ENCODE measurements at regions not wholly inside any gene's neighbourhood (a gene's known extent, or its start where the extent isn't known, plus 50 kb on each side); places are given as distances from the start of the nearest gene placed in this dataset.
"Not testable (repeated sequence)": the region's sequence is repeated elsewhere in the genome, so short reads cannot be mapped to it uniquely, and the experiment has no call there.

DNA sequence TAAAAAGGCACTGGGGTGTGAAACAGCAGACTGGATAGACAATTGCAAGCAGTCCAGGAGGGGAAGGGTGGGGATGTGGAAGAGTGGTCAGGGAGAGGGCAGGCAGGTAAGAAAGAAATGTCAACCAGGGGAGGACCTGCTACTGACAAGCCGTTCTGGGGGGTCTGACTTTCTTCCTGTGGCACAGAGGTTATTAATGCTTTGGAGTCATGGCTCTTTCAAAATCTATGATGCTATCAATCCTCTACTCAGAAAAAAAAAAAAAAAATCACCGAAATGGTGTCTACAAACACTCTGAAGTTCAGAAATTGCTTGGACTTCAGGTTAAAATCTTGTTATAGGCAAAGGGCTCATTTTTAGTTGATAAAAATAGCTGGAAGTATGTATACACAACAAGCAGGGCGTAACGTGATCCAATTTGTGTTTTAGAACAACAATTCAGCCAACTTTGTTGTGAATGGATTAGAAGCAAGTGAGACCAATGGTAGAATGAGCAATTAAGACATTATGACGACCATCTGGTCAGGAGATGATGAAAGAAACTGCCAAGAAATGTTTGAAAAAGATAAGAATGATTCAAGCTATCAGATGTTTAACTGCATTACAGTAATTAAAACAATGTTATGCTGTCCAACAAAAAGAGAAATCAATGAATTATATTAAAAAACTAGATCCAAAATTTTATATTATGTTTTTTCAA lies 255.2 kb downstream of the DEPDC1B start:
- no peak for DNase-seq (ENCODE audit: low read depth)

DNA sequence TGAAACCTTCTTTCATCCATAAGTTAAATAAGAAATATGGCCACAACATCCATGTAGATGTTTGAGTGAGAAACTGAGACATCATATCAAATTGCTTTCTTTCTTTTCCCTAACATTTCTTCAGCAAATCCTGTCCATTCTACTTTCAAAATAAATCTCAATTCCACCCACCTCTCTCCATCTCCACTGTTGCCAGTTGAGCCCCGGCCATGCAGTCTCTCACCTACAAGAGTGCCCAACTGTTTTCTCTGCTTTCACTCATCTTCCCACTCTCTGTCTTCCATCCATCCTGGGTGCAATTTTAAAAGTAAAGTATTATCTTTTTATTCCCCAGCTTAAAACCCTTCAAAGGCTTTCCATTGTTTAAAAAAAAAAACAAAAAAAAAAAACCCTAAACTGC lies 260.4 kb downstream of the DEPDC1B start:
- DNase-seq (ENCODE audit: low read depth): no peak

DNA sequence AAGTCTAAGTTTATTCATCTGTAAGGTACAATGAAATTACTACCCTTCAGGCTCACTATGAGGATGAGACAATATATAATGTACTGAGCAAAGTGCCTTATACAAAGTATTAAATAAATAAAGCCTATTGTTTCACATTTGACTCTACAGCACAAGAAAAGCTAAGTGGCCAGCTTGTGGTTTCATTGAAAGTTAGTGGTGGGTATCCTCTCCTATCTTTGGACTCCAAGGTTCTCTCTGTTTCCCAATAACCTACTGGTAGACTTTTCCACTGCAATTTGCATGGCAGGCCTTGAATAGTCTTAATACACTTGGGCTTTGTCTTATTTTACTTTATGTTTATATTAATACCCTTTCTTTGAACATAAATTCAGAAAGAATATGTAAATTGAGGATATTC lies 262.7 kb downstream of the DEPDC1B start:
- DNase-seq (ENCODE audit: low read depth): no peak

DNA sequence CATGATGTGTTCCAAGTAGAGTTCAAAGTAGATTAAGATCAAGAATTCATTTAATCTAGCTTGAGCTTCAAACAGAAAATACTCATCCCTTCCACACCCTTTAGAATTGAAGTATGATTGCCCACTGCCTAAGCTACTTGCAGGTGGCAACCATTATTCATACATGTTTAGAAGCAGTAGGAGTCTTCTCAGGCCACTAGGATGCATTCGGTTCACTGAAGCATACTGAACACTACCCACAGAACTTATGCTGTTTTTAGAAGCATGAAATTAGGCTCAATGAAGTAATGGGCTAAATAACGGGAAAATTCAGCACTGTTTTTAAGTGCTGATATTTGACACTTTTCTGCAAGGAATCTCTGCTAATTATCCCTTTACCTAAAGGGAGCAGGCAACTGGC lies 263.4 kb downstream of the DEPDC1B start:
- DNase-seq (ENCODE audit: low read depth): no peak

DNA sequence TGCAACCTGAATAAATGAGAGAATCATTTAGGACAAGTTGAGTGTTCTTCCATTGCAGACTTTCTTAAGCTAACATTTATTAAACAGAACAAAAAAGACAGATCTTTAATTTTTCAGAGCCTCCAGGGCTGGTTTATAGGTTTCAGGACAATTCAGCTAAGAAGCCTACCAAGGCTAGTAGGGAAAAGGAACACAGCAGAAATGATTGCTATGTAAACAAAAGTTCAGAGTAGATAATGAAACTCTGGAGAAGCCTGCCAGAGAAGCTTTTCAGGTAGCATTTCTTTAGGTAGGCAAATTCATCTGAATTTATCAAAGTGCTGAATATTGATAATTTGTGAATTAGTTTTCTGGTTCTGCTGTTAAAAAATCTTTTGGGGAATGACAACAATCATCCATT lies 264.2 kb downstream of the DEPDC1B start:
- no peak for DNase-seq (ENCODE audit: low read depth)

DNA sequence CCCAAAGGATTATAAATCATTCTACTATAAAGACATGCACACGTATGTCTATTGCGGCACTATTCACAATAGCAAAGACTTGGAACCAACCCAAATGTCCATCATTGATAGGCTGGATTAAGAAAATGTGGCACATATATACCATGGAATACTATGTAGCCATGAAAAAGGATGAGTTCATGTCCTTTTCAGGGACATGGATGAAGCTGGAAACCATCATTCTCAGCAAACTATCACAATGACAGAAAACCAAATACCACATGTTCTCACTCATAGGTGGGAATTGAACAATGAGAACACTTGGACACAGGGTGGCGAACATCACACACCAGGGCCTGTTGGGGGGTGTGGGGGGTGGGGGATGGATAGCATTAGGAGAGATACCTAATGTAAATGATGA lies 273.8 kb downstream of the DEPDC1B start:
- not testable (repeated sequence) for DNase-seq (ENCODE audit: low read depth)

DNA sequence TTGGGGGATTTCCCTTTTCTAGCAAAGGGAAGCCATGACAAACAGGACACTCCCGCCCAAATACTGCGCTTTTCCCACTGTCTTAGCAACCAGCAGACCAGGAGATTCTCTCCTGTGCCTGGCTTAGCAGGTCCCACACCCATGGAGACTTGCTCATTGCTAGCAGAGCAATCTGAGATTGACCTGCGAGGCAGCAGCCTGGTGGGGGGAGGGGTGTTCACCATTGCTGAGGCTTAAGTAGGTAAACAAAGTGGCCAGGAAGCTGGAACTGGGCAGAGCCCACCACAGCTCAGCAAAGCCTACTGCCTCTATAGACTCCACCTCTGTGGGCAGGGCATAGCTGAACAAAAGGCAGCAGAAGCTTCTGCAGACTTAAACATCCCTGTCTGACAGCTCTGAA lies 279.2 kb downstream of the DEPDC1B start:
- not testable (repeated sequence) for DNase-seq (ENCODE audit: low read depth)

DNA sequence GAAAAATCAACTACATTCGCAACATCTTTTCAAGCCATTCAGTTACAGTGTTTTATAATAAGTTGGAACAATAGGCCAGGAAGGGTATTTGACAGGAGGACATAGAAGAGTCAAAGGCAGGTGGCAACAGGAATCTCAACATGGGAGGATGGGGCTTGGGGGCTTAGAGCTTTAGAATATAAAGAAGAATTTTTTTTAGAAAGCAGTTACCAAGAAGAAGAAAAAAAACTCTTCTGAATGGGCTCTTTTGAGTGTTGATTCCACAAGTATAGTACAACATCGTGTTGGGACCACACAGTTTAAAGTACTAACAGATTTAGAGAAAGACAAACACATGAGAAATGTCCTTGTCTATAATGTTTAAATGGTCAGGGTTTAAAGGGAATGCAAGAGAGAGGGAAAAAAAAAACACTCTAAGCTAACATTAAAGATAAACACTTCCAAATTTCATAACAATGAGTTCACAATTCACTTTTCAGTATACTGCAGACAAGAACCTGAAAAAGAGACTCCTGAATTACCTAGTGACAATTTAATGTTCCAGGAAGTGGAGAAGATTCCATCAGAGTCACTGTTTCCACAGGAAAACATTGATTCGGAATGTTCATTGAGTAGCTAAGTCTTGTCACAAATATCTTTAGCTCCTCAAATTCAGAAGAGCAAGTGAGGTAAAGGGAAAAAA lies 282.3 kb downstream of the DEPDC1B start:
- DNase-seq (ENCODE audit: low read depth): no peak

DNA sequence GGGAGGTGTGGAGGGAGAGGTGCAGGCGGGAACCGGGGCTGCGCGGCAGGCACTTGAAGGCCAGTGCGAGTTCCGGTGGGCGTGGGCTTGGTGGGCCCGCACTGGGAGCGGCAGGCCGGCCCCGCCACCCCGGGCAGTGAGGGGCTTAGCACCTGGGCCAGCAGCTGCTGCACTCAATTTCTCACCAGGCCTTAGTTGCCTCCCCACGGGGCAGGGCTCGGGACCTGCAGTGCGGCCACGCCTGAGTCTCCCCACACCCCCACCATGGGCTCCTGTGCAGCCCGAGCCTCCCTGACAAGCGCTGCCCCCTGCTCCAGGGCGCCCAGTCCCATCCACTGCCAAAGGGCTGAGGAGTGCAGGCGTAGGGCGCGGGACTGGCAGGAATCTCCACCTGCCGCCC lies 284.5 kb downstream of the DEPDC1B start:
- no peak for DNase-seq (ENCODE audit: low read depth)

DNA sequence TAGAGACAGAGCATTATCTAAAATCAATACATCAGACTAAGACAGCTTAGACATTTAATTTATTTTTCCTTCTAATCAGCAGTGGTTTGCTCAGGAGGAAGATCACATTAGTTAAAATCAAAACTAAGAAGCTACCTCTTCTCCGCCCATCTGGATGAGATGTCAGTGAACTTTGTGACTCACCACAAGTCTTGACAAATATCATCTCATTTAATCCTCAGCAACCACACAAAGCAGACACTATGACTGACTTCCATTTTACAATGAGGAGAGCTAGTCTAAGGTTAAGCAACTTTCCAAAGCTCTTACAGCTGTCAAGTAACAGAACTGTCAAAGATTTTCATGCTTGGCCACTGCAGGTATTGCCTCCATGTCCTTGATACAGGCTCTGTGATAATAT lies 289.5 kb downstream of the DEPDC1B start:
- DNase-seq (ENCODE audit: low read depth): no peak

DNA sequence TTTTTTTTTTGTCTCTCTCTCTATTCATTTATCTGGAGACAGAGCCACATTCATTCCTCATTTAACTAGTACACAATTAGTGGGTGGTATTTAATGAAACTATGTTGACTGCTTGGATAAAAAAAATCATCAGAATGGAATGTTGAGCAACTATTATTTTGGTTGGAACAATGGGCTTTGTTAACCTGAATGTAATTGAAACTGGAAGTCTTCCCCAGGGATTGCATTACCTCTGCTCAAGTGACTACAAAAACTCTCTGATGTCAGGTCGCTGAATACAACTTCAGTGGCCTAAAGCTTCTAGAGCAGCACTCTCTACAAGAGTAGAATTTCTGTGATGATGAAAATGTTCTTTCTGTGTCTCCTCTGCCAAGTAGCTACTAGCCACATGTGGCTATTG lies 295.8 kb downstream of the DEPDC1B start:
- DNase-seq (ENCODE audit: low read depth): no peak

DNA sequence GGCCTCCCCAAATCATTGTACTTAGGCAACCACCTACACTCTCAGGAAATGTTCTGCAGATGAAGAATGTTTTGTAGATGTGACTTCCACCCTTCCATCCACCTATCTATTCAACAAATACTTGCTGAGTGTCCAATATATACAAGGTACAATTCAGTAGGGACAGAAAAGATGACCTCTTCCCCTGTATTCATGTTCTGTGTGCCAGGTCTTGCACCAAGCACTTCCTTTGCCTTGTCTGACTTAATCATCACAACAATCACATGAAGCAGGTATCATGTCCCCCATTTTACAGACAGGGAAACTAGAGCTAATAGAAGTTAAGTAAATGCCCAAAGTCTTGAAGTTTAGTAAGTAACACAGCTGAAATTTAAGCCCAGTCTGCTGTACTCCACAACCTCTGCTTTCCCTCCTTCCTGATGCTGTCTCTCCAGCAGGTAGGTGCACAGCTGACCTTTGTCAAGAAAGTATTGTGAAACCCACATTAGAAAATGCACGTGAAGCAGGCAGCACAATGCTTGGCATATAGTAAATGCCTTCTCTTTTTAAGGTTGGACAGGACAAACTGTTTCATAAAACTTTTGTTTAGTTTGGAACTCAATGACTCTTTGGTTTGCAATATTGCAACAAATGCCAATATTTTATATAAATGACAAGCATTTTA lies 296.5 kb downstream of the DEPDC1B start:
- no peak for DNase-seq (ENCODE audit: low read depth)

DNA sequence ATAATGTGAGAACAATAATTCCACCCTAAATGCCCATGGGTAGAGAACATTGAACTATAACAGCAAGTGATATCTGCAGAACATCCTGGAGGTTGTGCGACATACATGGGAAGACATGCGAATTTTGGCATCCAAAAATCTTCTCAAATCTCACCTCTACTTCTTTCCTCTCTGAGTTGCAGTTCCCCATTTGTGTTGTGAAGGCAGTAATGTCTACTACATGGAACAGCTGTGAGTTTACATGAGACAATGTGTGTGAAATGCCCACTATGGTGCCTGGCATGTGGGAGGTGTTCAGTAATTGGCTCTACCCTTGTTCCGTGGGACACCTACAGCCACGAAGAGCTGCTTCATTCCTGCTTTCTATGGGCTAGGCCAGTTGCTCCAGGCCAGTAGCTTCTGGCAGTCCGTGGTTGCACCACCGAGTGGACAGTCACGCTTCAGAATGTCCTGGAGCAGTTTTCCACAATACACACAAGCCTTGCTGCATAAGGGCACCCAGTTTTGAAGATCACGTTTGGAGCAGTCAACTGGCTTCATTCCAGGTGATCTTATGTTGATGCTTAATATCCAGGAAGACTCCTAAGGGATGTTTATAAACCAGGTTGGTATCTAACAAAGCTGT lies 297.7 kb downstream of the DEPDC1B start:
- DNase-seq (ENCODE audit: low read depth): no peak

DNA sequence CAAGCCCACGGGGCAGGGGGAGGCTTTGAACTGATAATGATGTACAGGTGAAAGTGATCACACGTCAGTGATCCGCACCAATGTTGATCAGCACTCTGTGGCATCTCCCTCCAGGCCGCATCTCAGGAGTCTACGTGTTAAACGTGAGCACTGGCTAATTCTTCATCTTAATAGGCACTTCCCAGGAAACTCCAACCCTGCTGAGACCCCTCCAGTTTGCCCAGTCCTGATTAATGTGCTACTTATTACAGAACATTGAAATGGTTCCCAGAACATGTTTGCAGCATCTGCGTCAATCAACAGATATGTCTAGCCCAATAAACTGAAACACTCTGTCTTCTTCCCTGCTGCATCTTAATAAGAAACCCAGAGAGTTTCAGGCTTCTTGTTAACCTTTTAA lies 298.4 kb downstream of the DEPDC1B start:
- no peak for DNase-seq (ENCODE audit: low read depth)

DNA sequence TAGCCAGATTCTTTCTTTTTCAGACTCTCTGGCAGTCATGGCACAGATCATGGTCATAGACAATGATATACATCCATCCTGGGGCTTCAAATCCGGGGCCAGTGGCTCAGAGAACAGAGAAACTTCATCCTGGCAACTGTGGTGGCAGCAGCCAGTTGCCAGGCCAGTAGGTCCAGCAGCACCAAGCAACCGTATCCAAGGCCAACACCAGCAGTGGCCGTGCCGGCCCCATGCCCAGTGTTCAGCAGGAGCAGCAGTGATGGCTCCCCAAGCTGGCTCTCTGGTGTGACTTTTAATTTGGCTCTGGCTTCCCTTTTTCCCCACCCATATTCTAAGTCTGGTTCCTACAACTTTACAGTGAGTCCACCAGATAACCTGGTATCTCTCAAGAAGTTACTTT lies 300.5 kb downstream of the DEPDC1B start:
- no peak for DNase-seq (ENCODE audit: low read depth)

DNA sequence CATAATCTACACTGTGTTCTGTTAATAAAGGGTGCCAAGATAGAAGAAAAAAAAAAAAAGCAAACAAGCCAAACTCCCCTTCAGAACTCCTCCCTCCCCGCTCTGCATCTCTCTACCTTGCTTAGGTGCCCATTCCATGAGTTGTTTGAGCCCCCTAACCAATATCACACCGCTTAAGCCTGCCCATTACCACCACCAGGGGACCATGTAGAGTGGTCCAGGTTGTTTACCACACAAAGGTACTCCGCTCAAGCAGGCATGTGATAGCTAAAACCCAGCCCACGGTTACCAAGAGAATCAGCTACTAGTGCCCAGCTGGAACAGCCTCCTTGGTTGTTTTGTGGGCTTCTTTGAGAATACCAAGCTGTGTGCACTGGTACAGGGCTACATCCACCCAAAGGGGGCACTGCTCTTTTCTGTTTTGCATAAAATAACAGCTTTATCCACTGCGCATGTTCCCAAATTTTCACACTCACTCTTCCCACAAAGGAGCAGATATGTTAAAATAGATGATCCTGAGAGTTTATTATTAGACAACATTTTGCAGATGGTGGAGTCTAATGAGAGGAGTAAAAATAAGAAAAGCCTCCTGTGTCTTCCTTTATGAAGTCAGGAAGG lies 304.1 kb downstream of the DEPDC1B start:
- no peak for DNase-seq (ENCODE audit: low read depth)

DNA sequence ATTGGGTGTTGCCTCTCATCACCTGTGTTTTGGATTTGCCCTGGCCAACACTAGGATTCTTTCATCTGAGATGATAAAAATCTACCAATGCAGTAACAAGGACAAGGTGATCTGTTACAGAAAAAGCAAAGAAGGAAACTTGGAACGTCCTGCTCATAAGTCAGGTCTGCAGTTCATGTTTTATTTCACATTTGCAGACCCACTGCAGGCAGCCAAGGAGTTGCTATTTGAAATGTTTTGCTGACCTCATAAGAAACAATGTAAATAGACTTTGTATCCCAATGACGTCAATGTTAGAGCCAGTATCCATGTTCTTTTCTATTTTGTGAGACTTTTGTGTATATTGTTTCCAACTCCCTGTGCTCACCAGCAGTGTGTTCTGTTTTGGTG lies 312.9 kb downstream of the DEPDC1B start:
- no peak for DNase-seq (ENCODE audit: low read depth)

DNA sequence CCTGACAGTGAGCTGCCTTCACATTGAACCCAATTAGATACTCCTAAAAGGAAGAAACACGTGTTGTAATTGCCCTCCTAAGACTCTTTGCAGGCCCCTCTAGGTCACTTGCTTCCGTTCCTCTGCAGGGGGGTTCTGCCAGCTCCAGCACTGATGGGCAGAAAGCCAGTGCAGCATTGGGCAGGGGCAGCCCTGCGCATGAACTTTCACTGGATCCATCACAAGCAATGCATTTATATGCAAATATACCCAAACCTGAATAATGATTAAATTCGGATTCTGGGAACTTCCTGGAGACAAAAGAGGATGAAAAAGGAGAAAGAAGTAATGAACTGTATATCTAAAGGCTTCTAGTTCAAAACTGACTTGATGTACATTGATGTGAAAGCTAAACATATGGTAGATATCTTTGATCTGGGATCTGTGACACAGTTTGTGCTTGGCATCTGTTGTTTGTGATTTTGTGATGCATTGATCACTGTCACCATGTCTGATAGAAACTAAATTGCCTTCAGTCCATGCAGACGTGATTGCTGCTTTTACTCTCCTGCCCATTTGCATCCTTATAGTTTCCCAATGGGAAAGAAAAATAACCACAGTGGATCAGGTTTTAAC lies 313.4 kb downstream of the DEPDC1B start:
- no peak for DNase-seq (ENCODE audit: low read depth)

DNA sequence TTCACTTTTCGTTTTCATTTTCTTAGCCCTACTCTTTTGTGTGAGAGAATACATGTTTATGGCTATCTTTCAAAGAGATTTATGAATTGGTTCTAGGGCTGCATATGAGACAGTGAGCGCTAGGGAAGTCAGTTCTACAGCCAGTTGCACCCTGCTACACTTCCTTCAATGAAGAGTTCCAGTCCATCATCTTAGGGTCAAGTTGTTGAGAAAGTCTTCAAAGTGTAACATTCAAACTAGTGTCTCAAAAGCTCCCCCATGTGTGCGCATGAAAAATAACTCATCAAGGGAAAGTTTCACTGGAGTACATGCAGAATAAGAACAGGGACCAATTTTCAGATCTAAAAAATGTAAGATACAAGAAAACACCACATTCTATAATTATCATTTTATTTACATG lies 317.2 kb downstream of the DEPDC1B start:
- no peak for DNase-seq (ENCODE audit: low read depth)

DNA sequence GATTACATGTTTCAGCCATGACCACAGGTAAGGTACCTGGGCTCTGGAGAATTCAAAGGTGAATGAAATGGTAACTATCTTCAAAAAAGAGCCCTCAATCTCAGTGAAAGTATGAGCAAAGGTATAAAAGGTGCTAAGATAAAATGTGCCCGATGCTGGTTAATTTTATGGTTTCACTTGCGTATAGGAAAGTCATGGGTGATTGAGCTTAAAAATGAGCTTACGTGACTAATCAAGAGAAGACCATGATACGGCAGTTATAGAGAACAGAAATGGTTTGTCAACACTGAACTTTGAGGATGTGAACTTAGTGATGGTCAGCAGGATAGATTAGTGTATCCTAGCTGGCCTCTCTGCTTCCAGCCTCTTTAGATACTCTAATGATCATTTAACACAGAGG lies 320.1 kb downstream of the DEPDC1B start:
- no peak for DNase-seq (ENCODE audit: low read depth)

DNA sequence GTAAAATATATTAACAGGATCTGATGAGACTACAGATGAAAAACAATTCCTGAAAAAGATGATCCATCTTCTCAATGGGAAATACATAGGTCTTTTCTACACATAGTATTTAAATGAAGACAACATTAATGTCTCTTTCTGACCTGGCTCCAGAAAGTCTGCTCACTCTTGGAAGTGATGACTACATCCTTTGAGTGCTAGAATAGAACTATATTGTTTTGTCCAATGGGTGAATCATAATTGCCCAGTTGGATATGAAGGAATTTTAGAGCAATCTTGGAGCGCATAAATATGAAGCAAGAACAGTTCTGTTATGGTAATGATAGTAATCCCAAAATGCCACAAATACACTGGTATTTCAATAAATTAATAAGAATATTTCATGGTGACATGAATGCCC lies 322.1 kb downstream of the DEPDC1B start:
- no peak for DNase-seq (ENCODE audit: low read depth)

DNA sequence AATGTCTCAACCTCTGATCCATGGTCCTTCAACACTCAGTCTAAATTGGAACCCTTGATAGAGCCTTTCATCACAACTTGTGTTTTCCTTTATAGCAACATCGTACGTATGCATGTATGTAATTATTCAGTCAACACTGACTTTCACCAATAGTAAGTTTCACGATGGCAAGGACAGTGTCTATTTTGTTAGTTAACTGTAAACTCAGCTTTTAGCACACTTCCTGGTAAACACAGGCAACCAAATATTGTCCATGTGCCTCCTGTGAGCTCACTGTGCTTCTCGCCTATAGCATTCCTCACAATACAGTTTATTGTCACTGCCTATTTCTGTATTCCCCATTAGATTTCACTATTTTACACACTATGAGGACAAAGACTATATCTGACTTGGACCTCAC lies 323.1 kb downstream of the DEPDC1B start:
- DNase-seq (ENCODE audit: low read depth): no peak
